GM19438 (cell line): ENCODE measurements at regions not wholly inside any gene's neighbourhood (a gene's known extent, or its start where the extent isn't known, plus 50 kb on each side); places are given as distances from the start of the nearest gene placed in this dataset.
"Not testable (repeated sequence)": the region's sequence is repeated elsewhere in the genome, so short reads cannot be mapped to it uniquely, and the experiment has no call there.

ENCODE experiments used
- ATAC-seq: cut with Tn5 transposase; IDR thresholded peaks from one replicate; pipeline ENCODE4 v1.9.1; 2021; ENCODE audit warnings: low read depth; ENCODE audit not compliant: unreplicated experiment

- ATAC-seq = no peak
Observed at GRCh38 chr6:14216946-14217684, 99.5 kb downstream of the CD83 start.

- ATAC-seq = no peak
Observed at GRCh38 chr6:14217728-14218518, 100.4 kb downstream of the CD83 start.

GRCh38 chr6:14218519-14218800 is 100.9 kb downstream of the CD83 start:
- ATAC-seq = no peak

- no peak for ATAC-seq
Observed at GRCh38 chr6:14221564-14222279, 104.2 kb downstream of the CD83 start.

GRCh38 chr6:14222956-14223355 is 105.4 kb downstream of the CD83 start:
- no peak for ATAC-seq

GRCh38 chr6:14224359-14225103 is 107.0 kb downstream of the CD83 start:
- ATAC-seq = peak; percentile 72

GRCh38 chr6:14226051-14226660 is 108.6 kb downstream of the CD83 start:
- ATAC-seq = no peak

- ATAC-seq = no peak
Observed at GRCh38 chr6:14228571-14228970, 111.0 kb downstream of the CD83 start.

GRCh38 chr6:14231071-14231483 is 113.5 kb downstream of the CD83 start:
- no peak for ATAC-seq

- ATAC-seq = no peak
Observed at GRCh38 chr6:14231501-14232280, 114.1 kb downstream of the CD83 start.

- ATAC-seq = no peak
Observed at GRCh38 chr6:14232889-14233288, 115.3 kb downstream of the CD83 start.

- no peak for ATAC-seq
Observed at GRCh38 chr6:14235653-14236356, 118.2 kb downstream of the CD83 start.

- ATAC-seq = no peak
Observed at GRCh38 chr6:14239097-14239496, 121.5 kb downstream of the CD83 start.

GRCh38 chr6:14240411-14241166 is 123.0 kb downstream of the CD83 start:
- no peak for ATAC-seq

GRCh38 chr6:14241255-14242070 is 123.9 kb downstream of the CD83 start:
- peak; percentile 81 for ATAC-seq

GRCh38 chr6:14242912-14243311 is 125.3 kb downstream of the CD83 start:
- ATAC-seq = not testable (repeated sequence)

GRCh38 chr6:14243597-14243996 is 126.0 kb downstream of the CD83 start:
- ATAC-seq = no peak
